SK-N-SH treated with all-trans-retinoic acid at 6 μM for 48 hours (cell line): ENCODE measurements at regions not wholly inside any gene's neighbourhood (a gene's known extent, or its start where the extent isn't known, plus 50 kb on each side); places are given as distances from the start of the nearest gene placed in this dataset.

Source experiments
- CSRNP3 ChIP-seq: fragments of 250-450 bp; sonication (Bioruptor Pico); IDR thresholded peaks from 2 replicates; pipeline ENCODE4 v1.5.1; 2021; ENCODE audit warnings: mild to moderate bottlenecking, moderate library complexity
- GLIS3 ChIP-seq: fragments of 250-450 bp; sonication (Bioruptor Pico); IDR thresholded peaks from 2 replicates; pipeline ENCODE4 v1.5.0; 2020; ENCODE audit warnings: mild to moderate bottlenecking, moderate library complexity
- PATZ1 ChIP-seq: fragments of 250-450 bp; sonication (Bioruptor Pico); IDR thresholded peaks from 2 replicates; pipeline ENCODE4 v1.8.0; 2020; ENCODE audit warnings: mild to moderate bottlenecking, moderate library complexity, borderline replicate concordance
- PPARA ChIP-seq: fragments of 250-450 bp; sonication (Bioruptor Pico); IDR thresholded peaks from 2 replicates; pipeline ENCODE4 v1.5.0; 2020; ENCODE audit warnings: mild to moderate bottlenecking, borderline replicate concordance
- RARB ChIP-seq: fragments of 250-450 bp; sonication (Bioruptor Pico); IDR thresholded peaks from 2 replicates; pipeline ENCODE4 v1.8.0; 2021; ENCODE audit warnings: mild to moderate bottlenecking, moderate library complexity
- SNAI2 ChIP-seq: fragments of 250-450 bp; sonication (Bioruptor Pico); IDR thresholded peaks from 2 replicates; pipeline ENCODE4 v1.5.0; 2020; ENCODE audit warnings: mild to moderate bottlenecking, moderate library complexity
- TCF4 ChIP-seq: fragments of 250-450 bp; sonication (Bioruptor Pico); IDR thresholded peaks from 2 replicates; pipeline ENCODE4 v1.8.0; 2021; ENCODE audit warnings: mild to moderate bottlenecking, moderate library complexity, borderline replicate concordance
- TOX ChIP-seq: fragments of 250-450 bp; sonication (Bioruptor Pico); IDR thresholded peaks from 2 replicates; pipeline ENCODE4 v1.8.0; 2021; ENCODE audit warnings: mild to moderate bottlenecking, moderate library complexity, borderline replicate concordance
- ZC3H10 ChIP-seq: fragments of 250-450 bp; sonication (Bioruptor Pico); IDR thresholded peaks from 2 replicates; pipeline ENCODE4 v1.5.1; 2021; ENCODE audit warnings: mild to moderate bottlenecking, moderate library complexity
- ZFP3 ChIP-seq: fragments of 250-450 bp; sonication (Bioruptor Pico); IDR thresholded peaks from 2 replicates; pipeline ENCODE4 v1.5.0; 2020; ENCODE audit warnings: mild to moderate bottlenecking, moderate library complexity
- ZNF70 ChIP-seq: fragments of 450-650 bp; formaldehyde crosslinking; IDR thresholded peaks from 2 replicates; pipeline ENCODE4 v1.5.0; 2020; ENCODE audit warnings: mild to moderate bottlenecking, moderate library complexity
- TF ChIP-seq, protein P1 (sequence below): fragments of 250-450 bp; sonication (Bioruptor Pico); IDR thresholded peaks from 2 replicates; pipeline ENCODE4 v1.5.1; 2020; ENCODE audit warnings: low read depth, mild to moderate bottlenecking, moderate library complexity

- TF ChIP-seq, protein P1, sequence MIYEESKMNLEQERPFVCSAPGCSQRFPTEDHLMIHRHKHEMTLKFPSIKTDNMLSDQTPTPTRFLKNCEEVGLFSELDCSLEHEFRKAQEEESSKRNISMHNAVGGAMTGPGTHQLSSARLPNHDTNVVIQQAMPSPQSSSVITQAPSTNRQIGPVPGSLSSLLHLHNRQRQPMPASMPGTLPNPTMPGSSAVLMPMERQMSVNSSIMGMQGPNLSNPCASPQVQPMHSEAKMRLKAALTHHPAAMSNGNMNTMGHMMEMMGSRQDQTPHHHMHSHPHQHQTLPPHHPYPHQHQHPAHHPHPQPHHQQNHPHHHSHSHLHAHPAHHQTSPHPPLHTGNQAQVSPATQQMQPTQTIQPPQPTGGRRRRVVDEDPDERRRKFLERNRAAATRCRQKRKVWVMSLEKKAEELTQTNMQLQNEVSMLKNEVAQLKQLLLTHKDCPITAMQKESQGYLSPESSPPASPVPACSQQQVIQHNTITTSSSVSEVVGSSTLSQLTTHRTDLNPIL (CRISPR knock-in tag), result no peak
- no peak for TF ChIP-seq TOX (CRISPR knock-in tag)
- TF ChIP-seq RARB (CRISPR knock-in tag), result no peak
- no peak for TF ChIP-seq ZFP3 (CRISPR knock-in tag)
- no peak for TF ChIP-seq CSRNP3 (CRISPR knock-in tag)
- TF ChIP-seq GLIS3 (CRISPR knock-in tag), result no peak
- no peak for TF ChIP-seq SNAI2
- no peak for TF ChIP-seq PATZ1 (CRISPR knock-in tag)
- no peak for TF ChIP-seq PPARA (CRISPR knock-in tag)
- no peak for TF ChIP-seq ZC3H10 (CRISPR knock-in tag)
- no peak for TF ChIP-seq TCF4 (CRISPR knock-in tag)
- no peak for TF ChIP-seq ZNF70 (CRISPR knock-in tag)
Measured at GRCh38 chr12:31867292-31867691, 91.9 kb upstream of the RESF1 start.
